ENCODE measurements at regions not wholly inside any gene's neighbourhood (a gene's known extent, or its start where the extent isn't known, plus 50 kb on each side); places are given as distances from the start of the nearest gene placed in this dataset.

GRCh38 chr7:96638669-96639068 is 71.0 kb downstream of the SEM1 start:
- intact Hi-C loops (cut with DNase I), result no loop called here

GRCh38 chr7:96637522-96637921 is 72.1 kb downstream of the SEM1 start:
- intact Hi-C loops (cut with DNase I), result no loop called here
- no peak for DNase-seq (ENCODE audit: low spot score)

More at GRCh38 chr7:96638669-96639068, 71.0 kb downstream of the SEM1 start:
- DNase-seq (ENCODE audit: low spot score), result no peak

GRCh38 chr7:96636979-96637378 is 72.7 kb downstream of the SEM1 start:
- intact Hi-C loops (cut with DNase I), result no loop called here
- DNase-seq (ENCODE audit: low spot score), result no peak

- intact Hi-C loops (cut with DNase I), result no loop called here
- DNase-seq (ENCODE audit: low spot score), result no peak
These were observed 73.2 kb downstream of the SEM1 start for GRCh38 chr7:96636342-96636860.

GRCh38 chr7:96629884-96630283 is 79.8 kb downstream of the SEM1 start:
- DNase-seq (ENCODE audit: low spot score), result no peak
- intact Hi-C loops (cut with DNase I), result no loop called here

GRCh38 chr7:96624954-96625353 is 84.7 kb downstream of the SEM1 start:
- intact Hi-C loops (cut with DNase I), result no loop called here
- no peak for DNase-seq (ENCODE audit: low spot score)

- no peak for DNase-seq (ENCODE audit: low spot score)
- intact Hi-C loops (cut with DNase I), result no loop called here
These were observed 87.7 kb downstream of the SEM1 start for GRCh38 chr7:96621932-96622331.

- DNase-seq (ENCODE audit: low spot score), result no peak
- intact Hi-C loops (cut with DNase I), result no loop called here
These were observed 95.3 kb downstream of the SEM1 start for GRCh38 chr7:96614154-96614867.

GRCh38 chr7:96612034-96612433 is 97.6 kb downstream of the SEM1 start:
- no peak for DNase-seq (ENCODE audit: low spot score)
- intact Hi-C loops (cut with DNase I), result no loop called here

- no peak for DNase-seq (ENCODE audit: low spot score)
- intact Hi-C loops (cut with DNase I), result no loop called here
These were observed 104.5 kb downstream of the SEM1 start for GRCh38 chr7:96605045-96605716.

- intact Hi-C loops (cut with DNase I), result no loop called here
- no peak for DNase-seq (ENCODE audit: low spot score)
These were observed 110.2 kb downstream of the SEM1 start for GRCh38 chr7:96599288-96599936.

- DNase-seq (ENCODE audit: low spot score), result no peak
- intact Hi-C loops (cut with DNase I), result no loop called here
These were observed 111.2 kb downstream of the SEM1 start for GRCh38 chr7:96598421-96598820.

GRCh38 chr7:96596120-96596826 is 113.4 kb downstream of the SEM1 start:
- intact Hi-C loops (cut with DNase I), result no loop called here
- DNase-seq (ENCODE audit: low spot score), result no peak

GRCh38 chr7:96591900-96592676 is 117.6 kb downstream of the SEM1 start:
- intact Hi-C loops (cut with DNase I), result no loop called here
- DNase-seq (ENCODE audit: low spot score), result no peak

GRCh38 chr7:96591159-96591899 is 118.3 kb downstream of the SEM1 start:
- DNase-seq (ENCODE audit: low spot score), result no peak
- intact Hi-C loops (cut with DNase I), result no loop called here

GRCh38 chr7:96589038-96589437 is 120.6 kb downstream of the SEM1 start:
- no peak for DNase-seq (ENCODE audit: low spot score)
- intact Hi-C loops (cut with DNase I), result no loop called here

GRCh38 chr7:96579119-96579518 is 130.5 kb downstream of the SEM1 start:
- intact Hi-C loops (cut with DNase I), result no loop called here
- no peak for DNase-seq (ENCODE audit: low spot score)

- DNase-seq (ENCODE audit: low spot score), result no peak
- intact Hi-C loops (cut with DNase I), result no loop called here
These were observed 131.0 kb downstream of the SEM1 start for GRCh38 chr7:96578606-96579005.

GRCh38 chr7:96563409-96563808 is 146.2 kb downstream of the SEM1 start:
- no peak for DNase-seq (ENCODE audit: low spot score)
- intact Hi-C loops (cut with DNase I), result no loop called here
